ENCODE measurements at regions not wholly inside any gene's neighbourhood (a gene's known extent, or its start where the extent isn't known, plus 50 kb on each side); places are given as distances from the start of the nearest gene placed in this dataset.

GRCh38 chr1:48164571-48164970 lies 57.9 kb upstream of the SLC5A9 start:
- Mint-ChIP-seq H3K27ac (no peak overlapping the region), H3K4me3 (no peak overlapping the region), H3K27me3 (peaks cover 22% of the 10 kb centered on the region), H3K36me3 (no peaks in the 10 kb centered on the region), H3K9me3 (no peaks in the 10 kb centered on the region), H3K4me1 (ENCODE audit: unreplicated experiment) (no peaks in the 10 kb centered on the region)
- TF ChIP-seq, protein P1, sequence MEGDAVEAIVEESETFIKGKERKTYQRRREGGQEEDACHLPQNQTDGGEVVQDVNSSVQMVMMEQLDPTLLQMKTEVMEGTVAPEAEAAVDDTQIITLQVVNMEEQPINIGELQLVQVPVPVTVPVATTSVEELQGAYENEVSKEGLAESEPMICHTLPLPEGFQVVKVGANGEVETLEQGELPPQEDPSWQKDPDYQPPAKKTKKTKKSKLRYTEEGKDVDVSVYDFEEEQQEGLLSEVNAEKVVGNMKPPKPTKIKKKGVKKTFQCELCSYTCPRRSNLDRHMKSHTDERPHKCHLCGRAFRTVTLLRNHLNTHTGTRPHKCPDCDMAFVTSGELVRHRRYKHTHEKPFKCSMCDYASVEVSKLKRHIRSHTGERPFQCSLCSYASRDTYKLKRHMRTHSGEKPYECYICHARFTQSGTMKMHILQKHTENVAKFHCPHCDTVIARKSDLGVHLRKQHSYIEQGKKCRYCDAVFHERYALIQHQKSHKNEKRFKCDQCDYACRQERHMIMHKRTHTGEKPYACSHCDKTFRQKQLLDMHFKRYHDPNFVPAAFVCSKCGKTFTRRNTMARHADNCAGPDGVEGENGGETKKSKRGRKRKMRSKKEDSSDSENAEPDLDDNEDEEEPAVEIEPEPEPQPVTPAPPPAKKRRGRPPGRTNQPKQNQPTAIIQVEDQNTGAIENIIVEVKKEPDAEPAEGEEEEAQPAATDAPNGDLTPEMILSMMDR (conservative IDR thresholded peaks at IDR 0.05): no peak
- DNase-seq (ENCODE audit: extremely low spot score, unreplicated experiment): no peak

GRCh38 chr1:48160486-48161132 lies 61.9 kb upstream of the SLC5A9 start:
- no peaks in the 10 kb centered on the region for H3K4me1 Mint-ChIP-seq (ENCODE audit: unreplicated experiment)
- TF ChIP-seq, protein P1 (conservative IDR thresholded peaks at IDR 0.05): no peak
- no peak overlapping the region for H3K4me3 Mint-ChIP-seq
- no peak for DNase-seq (ENCODE audit: extremely low spot score, unreplicated experiment)
- H3K36me3 Mint-ChIP-seq: no peaks in the 10 kb centered on the region
- H3K27me3 Mint-ChIP-seq: peaks cover 25% of the 10 kb centered on the region
- no peak overlapping the region for H3K27ac Mint-ChIP-seq
- H3K9me3 Mint-ChIP-seq: no peaks in the 10 kb centered on the region

DNA sequence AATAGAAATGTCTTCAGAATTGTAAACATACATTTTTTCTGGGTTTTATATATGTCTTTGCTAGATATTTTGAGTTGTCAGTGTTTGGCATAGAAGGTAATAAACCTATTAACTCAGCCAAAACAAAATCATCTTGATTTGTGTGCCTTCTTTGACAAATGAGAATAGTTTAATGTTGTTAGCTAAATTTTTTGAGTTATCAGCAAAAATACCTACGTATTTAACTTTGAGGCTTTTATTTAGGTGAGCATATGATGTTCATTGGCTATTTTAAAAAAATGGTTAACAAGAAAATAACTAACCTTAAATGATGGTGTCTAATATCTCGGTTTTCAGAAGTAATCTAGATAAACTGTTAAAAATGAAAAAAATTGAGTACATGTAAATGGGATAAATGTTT lies 83.2 kb upstream of the SLC5A9 start:
- DNase-seq (ENCODE audit: extremely low spot score, unreplicated experiment): no peak
- Mint-ChIP-seq H3K9me3 (no peaks in the 10 kb centered on the region), H3K27me3 (peaks cover 23% of the 10 kb centered on the region), H3K4me1 (ENCODE audit: unreplicated experiment) (no peaks in the 10 kb centered on the region), H3K36me3 (no peaks in the 10 kb centered on the region), H3K27ac (no peak overlapping the region), H3K4me3 (no peak overlapping the region)
- TF ChIP-seq, protein P1 (conservative IDR thresholded peaks at IDR 0.05): no peak

DNA sequence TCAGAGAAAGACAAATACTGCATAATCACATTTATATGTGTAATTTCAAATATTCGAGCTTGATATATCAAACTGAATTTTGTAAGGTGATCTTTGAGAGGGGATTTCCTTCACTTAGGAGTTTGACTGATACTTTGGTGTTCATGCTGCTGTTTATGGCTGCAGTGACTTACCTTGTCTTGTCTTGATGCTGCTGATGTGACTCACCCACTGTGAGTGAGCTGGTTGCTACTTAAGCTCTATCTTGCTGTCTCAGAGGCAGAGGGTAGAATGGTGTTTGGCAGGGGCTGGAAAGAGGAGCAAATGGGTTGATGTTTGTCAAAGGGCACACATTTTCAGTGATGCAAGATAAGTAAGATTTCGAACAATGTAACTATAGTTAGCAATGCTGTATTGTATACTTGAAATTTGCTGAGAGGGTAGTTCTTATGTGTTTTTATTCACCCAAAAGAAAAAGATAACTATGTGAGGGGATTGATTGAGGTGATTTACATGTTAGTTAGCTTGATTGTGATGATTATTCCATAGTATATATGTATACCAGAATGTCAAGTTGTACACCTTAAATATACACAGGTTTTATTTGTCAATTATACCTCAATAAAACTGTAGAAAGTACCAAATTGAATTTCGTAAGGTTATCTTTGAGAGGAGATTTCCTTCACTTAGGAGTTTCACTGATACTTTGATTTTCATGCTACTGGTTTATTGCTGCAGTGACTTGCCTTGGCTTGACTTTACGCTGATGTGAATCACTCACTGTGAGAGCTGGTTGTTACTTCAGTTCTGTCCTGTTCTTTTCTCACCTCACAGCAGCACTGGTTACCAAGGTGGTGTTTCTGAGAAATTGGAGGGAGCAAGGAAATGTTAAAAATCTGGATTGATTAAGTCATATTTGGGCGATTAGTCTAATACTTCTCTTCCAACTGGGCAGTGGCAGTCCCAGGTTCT lies 94.5 kb upstream of the SLC5A9 start:
- Mint-ChIP-seq H3K27ac (no peak overlapping the region), H3K36me3 (no peaks in the 10 kb centered on the region), H3K4me3 (no peak overlapping the region), H3K4me1 (ENCODE audit: unreplicated experiment) (no peaks in the 10 kb centered on the region), H3K9me3 (no peaks in the 10 kb centered on the region), H3K27me3 (peaks cover 31% of the 10 kb centered on the region)
- TF ChIP-seq, protein P1 (conservative IDR thresholded peaks at IDR 0.05): no peak
- no peak for DNase-seq (ENCODE audit: extremely low spot score, unreplicated experiment)

GRCh38 chr1:48123647-48124046 lies 98.9 kb upstream of the SLC5A9 start:
- H3K36me3 Mint-ChIP-seq: no peaks in the 10 kb centered on the region
- TF ChIP-seq, protein P1 (conservative IDR thresholded peaks at IDR 0.05): no peak
- no peak for DNase-seq (ENCODE audit: extremely low spot score, unreplicated experiment)
- peaks cover 27% of the 10 kb centered on the region for H3K27me3 Mint-ChIP-seq
- H3K9me3 Mint-ChIP-seq: no peaks in the 10 kb centered on the region
- H3K4me3 Mint-ChIP-seq: no peak overlapping the region
- H3K4me1 Mint-ChIP-seq (ENCODE audit: unreplicated experiment): no peaks in the 10 kb centered on the region
- H3K27ac Mint-ChIP-seq: no peak overlapping the region

Data from type B pancreatic cell (in vitro differentiated cells).